ENCODE measurements at regions not wholly inside any gene's neighbourhood (a gene's known extent, or its start where the extent isn't known, plus 50 kb on each side); places are given as distances from the start of the nearest gene placed in this dataset.

- H3K4me3 ChIP-seq (ENCODE audit: low read depth, low read length) = no peak overlapping the region
- no peak for DNase-seq (ENCODE audit: low read depth, low spot score)
- no peak for TF ChIP-seq CTCF (IDR thresholded peaks at IDR 0.05; ENCODE audit: low read depth, low read length)
- in situ Hi-C loops (cut with HindIII; ENCODE audit: low sequenced_read_pairs) = no loop called here
These were observed 1116.9 kb upstream of the CNTNAP5 start for GRCh38 chr2:122908159-122908558.

GRCh38 chr2:122927197-122927596 is 1097.9 kb upstream of the CNTNAP5 start:
- no peak for DNase-seq (ENCODE audit: low read depth, low spot score)
- H3K4me3 ChIP-seq (ENCODE audit: low read depth, low read length) = no peak overlapping the region
- in situ Hi-C loops (cut with HindIII; ENCODE audit: low sequenced_read_pairs) = no loop called here
- no peak for TF ChIP-seq CTCF (IDR thresholded peaks at IDR 0.05; ENCODE audit: low read depth, low read length)

GRCh38 chr2:122927710-122928557 is 1097.2 kb upstream of the CNTNAP5 start:
- no peak for TF ChIP-seq CTCF (IDR thresholded peaks at IDR 0.05; ENCODE audit: low read depth, low read length)
- no peak for DNase-seq (ENCODE audit: low read depth, low spot score)
- H3K4me3 ChIP-seq (ENCODE audit: low read depth, low read length) = no peak overlapping the region
- in situ Hi-C loops (cut with HindIII; ENCODE audit: low sequenced_read_pairs) = no loop called here

- DNase-seq (ENCODE audit: low read depth, low spot score) = no peak
- in situ Hi-C loops (cut with HindIII; ENCODE audit: low sequenced_read_pairs) = no loop called here
- no peak for TF ChIP-seq CTCF (IDR thresholded peaks at IDR 0.05; ENCODE audit: low read depth, low read length)
- no peak overlapping the region for H3K4me3 ChIP-seq (ENCODE audit: low read depth, low read length)
These were observed 1095.7 kb upstream of the CNTNAP5 start for GRCh38 chr2:122929347-122929746.

- in situ Hi-C loops (cut with HindIII; ENCODE audit: low sequenced_read_pairs) = no loop called here
- H3K4me3 ChIP-seq (ENCODE audit: low read depth, low read length) = no peak overlapping the region
- TF ChIP-seq CTCF (IDR thresholded peaks at IDR 0.05; ENCODE audit: low read depth, low read length) = no peak
- DNase-seq (ENCODE audit: low read depth, low spot score) = no peak
These were observed 1089.6 kb upstream of the CNTNAP5 start for GRCh38 chr2:122935506-122935905.

- in situ Hi-C loops (cut with HindIII; ENCODE audit: low sequenced_read_pairs) = no loop called here
- TF ChIP-seq CTCF (IDR thresholded peaks at IDR 0.05; ENCODE audit: low read depth, low read length) = no peak
- DNase-seq (ENCODE audit: low read depth, low spot score) = no peak
- no peak overlapping the region for H3K4me3 ChIP-seq (ENCODE audit: low read depth, low read length)
These were observed 1085.3 kb upstream of the CNTNAP5 start for GRCh38 chr2:122939796-122940195.

Data from astrocyte of the spinal cord (primary cell).